Muscle of leg (tissue), 3 donors: ENCODE measurements at regions not wholly inside any gene's neighbourhood (a gene's known extent, or its start where the extent isn't known, plus 50 kb on each side); places are given as distances from the start of the nearest gene placed in this dataset.
"Not testable (repeated sequence)": the region's sequence is repeated elsewhere in the genome, so short reads cannot be mapped to it uniquely, and the experiment has no call there.

Experiments used
- DNase-seq: peaks from one replicate; pipeline ENCODE4 v3.0.0; 2013
- H3K27ac ChIP-seq: one replicate; pipeline ENCODE4 v1.5.1; 2013; ENCODE audit warnings: mild to moderate bottlenecking, low read length, control low read depth
- H3K27me3 ChIP-seq: one replicate; pipeline ENCODE4 v1.6.1; 2013; ENCODE audit warnings: low read length; ENCODE audit not compliant: control insufficient read depth, insufficient read depth
- H3K36me3 ChIP-seq: one replicate; pipeline ENCODE4 v1.6.1; 2013; ENCODE audit warnings: low read length; ENCODE audit not compliant: control insufficient read depth, insufficient read depth
- H3K4me1 ChIP-seq: one replicate; pipeline ENCODE4 v1.6.1; 2013; ENCODE audit warnings: low read length; ENCODE audit not compliant: control insufficient read depth, insufficient read depth
- H3K4me3 ChIP-seq: one replicate; pipeline ENCODE4 v1.5.1; 2013; ENCODE audit warnings: low read length, control low read depth
- H3K9me3 ChIP-seq: replicated peaks from 2 replicates; pipeline ENCODE4 v1.6.1; 2013; ENCODE audit warnings: low read depth, low read length; ENCODE audit not compliant: control insufficient read depth
- WGBS: methylation state at CpG from one replicate; pipeline ENCODE4 v1.1.5; 2013; ENCODE audit warnings: missing lambda C conversion rate; ENCODE audit not compliant: insufficient coverage; 5-methylcytosine and 5-hydroxymethylcytosine counted together

DNA sequence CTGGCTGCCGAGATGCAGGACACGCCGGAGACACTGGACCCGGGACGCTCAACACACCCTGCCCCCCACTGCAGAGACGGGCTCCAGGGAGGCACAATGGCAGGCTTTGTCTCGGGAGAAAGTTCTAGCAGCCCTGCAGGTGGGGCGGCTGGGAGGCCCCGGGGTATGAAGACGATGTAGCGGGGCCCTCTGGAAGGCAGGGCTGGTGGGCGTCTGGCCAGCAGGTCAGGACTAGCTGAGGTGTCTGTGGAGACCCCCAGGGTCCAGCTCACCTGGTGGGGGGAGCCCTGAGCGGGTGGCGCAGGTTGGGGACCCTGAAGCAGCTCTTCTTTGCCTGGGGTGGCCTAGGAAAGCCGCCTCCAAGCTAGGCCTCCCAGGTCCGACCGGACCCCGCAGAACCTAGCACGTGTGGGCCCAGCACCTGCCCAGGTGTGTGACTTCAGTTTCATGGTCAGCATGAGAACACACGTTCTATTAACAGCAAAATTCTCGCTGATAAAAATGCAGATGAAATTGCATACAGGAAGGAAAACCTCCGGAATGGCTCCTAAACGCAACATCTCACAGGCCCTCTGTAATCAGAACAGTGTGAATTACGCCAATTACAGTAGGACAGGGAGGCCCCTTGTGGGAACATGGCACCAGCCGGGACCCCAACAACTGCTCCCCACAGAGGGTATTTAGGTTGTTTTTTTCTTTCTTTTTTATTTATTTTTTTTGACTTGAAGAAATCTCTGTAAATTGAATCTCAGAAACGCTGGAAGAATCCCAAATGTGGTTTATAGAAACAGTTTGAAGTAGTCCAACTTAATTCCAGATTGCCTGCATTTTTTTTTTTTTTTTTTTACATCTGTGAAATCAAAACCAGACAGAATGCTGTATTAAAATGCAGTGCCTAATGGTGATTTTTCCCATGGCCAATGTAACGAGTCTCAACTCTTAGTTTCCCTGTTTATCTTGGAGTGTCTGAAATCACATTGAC, 195.6 kb upstream of the ZNF469 start:
- peak overlapping the region; percentile 13 for H3K27ac ChIP-seq
- 53% methylated on average over 7 of the region's 27 CpGs for WGBS
- H3K36me3 ChIP-seq, H3K4me1 ChIP-seq, H3K4me3 ChIP-seq, H3K27me3 ChIP-seq, H3K9me3 ChIP-seq: not testable (repeated sequence)
- DNase-seq = peak; percentile 76

DNA sequence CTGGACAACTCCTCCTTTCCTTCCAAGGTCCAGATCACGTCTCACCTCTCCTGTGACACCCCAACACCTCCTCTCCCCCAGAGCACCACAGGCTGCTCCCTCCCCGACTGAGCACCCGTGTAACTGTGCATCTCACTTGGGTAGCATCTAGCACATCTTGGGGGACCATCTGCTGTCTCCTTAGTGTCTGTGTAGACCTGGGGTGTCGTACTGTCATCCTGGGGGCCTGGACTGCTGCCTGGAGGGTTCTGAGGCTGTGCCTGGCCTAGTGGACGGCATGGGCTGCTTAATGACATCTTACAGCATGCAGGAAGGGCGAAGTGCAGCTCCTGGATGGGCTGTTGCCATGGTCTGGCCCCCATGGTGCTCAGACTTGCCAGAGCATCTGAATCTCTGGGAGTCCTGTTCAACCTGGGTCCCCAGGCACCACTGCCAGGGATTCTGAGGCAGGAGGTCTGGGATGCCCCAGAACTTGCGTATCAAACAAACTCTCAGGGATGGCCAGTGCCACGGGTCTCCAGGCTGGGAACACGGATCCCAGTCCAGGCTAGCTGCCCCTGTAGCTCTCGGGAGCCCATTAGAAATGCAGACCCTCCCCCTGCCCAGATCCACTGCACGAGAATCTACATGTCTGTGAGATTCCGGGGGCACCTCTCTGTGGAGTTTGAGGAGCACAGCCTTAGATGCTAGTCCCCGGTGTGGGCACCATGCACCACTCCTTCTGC, 194.4 kb upstream of the ZNF469 start:
- H3K9me3 ChIP-seq, H3K4me1 ChIP-seq, H3K4me3 ChIP-seq, H3K36me3 ChIP-seq, H3K27ac ChIP-seq, H3K27me3 ChIP-seq, DNase-seq: not testable (repeated sequence)
- WGBS = no CpG with 5 or more reads among the region's 13 CpGs

DNA sequence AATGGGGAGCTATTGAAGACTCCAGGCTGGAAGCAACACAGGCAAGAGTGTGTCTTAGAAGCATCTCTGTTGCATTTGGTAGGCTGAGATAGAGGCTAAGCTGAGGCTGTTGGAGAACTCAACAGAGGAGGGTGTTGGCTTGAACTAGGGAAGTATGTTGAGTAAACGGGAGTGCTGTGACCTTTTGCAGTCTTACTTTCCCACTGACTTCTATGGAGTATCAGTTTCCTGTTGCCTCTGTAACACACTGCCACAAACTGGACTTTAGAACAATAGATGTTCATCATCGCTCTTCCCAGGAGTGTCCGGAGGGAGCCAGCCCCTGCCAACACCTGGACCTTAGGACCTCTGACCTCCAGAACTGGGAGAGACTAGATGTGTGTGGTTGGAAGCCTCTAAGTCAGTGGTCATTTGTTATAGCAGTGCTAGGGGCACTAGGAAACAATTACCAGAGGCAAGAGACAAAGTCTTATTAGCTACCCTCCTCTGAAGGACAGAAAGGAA, 192.1 kb upstream of the ZNF469 start:
- no CpG with 5 or more reads among the region's 3 CpGs for WGBS
- H3K27ac ChIP-seq = not testable (repeated sequence)

DNA sequence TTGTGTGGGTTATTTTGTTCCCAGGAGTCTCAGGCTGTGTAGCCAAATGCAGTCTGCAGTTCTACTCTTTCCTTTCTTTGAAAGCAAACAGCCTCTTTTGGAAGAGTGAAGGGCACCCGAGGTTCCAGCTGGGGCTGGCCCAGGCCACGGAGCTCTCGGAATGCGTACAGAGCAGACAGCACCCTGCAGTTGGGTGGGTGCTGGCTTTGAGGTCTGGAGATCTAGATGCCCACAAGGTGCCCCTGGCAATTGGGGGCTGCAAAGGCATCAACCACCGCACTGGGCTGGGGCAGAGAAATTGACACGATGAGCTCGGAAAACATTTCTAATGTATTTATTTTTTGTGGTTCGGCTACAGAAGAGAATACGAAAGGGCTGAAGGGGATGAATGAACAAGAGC, 191.6 kb upstream of the ZNF469 start:
- H3K27ac ChIP-seq, H3K4me3 ChIP-seq, DNase-seq, H3K9me3 ChIP-seq, H3K27me3 ChIP-seq, H3K36me3 ChIP-seq: not testable (repeated sequence)
- H3K4me1 ChIP-seq = peaks cover 31% of the 10 kb centered on the region
- WGBS = 89% methylated on average over 4 of the region's 9 CpGs

More for the DNA sequence above, 192.1 kb upstream of the ZNF469 start:
- peaks cover 26% of the 10 kb centered on the region for H3K4me1 ChIP-seq
- H3K27me3 ChIP-seq, H3K4me3 ChIP-seq, DNase-seq, H3K9me3 ChIP-seq, H3K36me3 ChIP-seq: not testable (repeated sequence)

DNA sequence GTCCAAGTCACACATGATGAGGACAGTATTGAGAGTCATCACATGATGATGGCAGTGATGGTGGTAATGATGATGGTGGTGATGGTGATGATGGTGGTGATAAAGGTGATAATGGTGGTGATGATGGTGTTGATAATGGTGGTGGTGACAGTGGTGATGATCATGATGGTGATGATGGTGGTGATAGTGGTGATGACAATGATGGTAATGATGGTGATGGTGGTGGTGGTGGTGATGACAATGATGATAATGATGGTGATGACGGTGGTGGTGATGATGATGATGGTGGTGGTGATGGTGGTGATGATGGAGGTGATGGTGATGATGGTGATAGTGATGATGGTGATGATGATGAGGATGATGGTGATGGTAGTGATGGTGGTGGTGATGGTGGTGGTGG, 190.2 kb upstream of the ZNF469 start:
- no peaks in the 10 kb centered on the region for H3K36me3 ChIP-seq
- peaks cover 28% of the 10 kb centered on the region for H3K4me1 ChIP-seq
- DNase-seq = no peak
- peaks cover 3% of the 10 kb centered on the region for H3K27me3 ChIP-seq
- H3K9me3 ChIP-seq = peaks cover 2% of the 10 kb centered on the region
- H3K4me3 ChIP-seq = no peak overlapping the region
- 100% methylated on average over 1 of the region's 1 CpG for WGBS
- H3K27ac ChIP-seq = no peak overlapping the region

DNA sequence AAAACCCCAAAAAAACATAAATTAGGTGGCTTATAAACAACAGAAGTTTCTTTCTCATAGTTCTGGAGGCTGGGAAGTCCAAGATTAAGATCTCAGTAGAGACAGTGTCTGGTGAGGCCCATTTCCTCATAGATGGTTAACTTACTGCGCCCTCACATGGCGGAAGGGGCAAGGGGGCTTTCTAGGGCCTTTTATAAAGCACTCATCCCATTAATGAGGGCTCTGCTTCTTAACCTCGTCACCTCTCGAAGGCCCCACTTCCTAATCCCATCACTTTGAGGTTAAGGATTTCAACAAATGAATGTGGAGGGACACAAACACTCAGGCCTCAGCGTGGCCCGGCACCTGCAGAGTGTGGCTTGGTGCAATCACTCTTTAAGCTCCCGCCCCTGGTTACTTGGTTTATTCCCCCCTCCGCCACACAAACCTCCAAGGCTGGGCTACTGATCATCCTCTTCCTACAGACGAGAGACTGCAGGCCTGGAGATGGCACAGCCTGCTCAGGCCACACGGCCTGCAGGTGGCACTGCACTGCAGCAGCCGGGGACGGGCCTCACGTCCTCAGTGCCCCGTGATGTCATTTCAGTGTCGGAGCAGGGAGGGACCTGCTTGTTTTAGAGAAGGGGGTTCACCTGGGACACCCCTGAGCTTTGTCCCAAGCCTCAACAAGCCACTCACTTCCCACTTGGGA, 188.9 kb upstream of the ZNF469 start:
- not testable (repeated sequence) for H3K4me3 ChIP-seq, H3K9me3 ChIP-seq, H3K36me3 ChIP-seq, H3K27me3 ChIP-seq
- 88% methylated on average over 4 of the region's 15 CpGs for WGBS
- DNase-seq = peak; percentile 81
- peaks cover 28% of the 10 kb centered on the region for H3K4me1 ChIP-seq
- H3K27ac ChIP-seq = peak overlapping the region; percentile 82

DNA sequence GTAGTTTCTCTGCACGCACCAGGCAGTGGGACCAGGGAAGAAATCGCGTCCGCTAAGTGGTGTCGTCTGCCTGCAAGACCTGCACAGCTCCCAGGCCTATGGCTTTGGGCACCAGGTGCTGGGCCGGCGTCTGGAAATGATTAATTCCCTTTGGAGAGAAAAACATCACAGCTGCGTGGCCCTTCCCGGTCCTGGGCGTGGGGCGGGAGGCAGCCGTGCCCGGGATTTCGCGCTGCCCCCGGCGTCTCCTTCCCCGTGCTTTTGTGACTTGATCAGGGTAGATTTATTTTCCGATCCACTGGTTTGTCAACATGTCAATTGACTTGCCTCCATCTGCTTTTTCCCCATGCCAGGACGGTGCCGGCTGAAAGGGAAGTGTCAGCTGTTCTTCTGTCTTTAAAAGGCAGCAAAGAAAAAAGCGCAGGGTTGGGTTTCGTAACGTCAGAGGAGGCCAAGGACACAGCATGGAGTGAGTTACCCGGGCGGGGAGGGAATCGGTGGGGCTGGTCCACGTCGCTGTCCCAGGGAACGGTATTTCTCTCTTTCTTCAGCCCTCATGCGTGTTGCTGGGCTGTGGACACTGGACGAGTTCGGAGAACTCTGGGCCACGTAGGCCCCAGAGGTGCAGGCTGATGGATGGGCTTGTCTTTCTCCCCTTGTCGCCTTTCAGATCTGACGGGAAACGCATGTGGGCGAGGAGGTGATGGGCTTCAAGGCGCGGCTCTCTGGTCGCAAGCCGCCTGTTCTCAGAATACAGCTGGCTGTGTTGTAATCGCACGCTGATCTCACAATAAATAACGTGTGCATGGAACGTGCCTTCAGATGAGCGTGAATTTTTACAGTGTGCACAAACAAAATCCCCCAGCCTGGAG, 188.1 kb upstream of the ZNF469 start:
- H3K4me1 ChIP-seq = peaks cover 28% of the 10 kb centered on the region
- H3K27ac ChIP-seq = peak overlapping the region; percentile 82
- no peaks in the 10 kb centered on the region for H3K36me3 ChIP-seq
- H3K4me3 ChIP-seq = no peak overlapping the region
- H3K9me3 ChIP-seq = no peaks in the 10 kb centered on the region
- H3K27me3 ChIP-seq = peaks cover 3% of the 10 kb centered on the region
- WGBS = 37% methylated on average over 37 of the region's 47 CpGs
- DNase-seq = peak; percentile 89

DNA sequence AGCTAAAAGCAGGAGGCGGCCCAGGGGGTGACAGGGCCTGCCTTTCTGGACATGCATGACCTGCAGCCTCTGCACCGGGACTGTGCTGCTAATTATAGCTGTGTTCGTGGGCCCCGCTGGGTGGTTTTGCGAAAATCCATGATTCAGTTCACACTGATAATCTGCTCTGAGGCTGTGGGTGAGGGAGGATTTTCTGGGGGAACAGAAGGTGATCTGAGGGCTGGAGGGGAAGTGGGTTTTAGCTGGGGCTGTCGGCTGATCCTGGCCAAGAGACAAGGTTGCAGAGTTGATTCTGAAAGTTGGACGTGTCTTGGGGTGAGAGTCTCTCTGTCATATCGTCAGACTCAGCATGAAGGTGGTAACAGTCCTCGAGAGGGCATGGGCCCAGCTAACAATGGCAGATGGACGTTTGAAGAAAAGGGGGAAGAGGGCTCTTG, 187.5 kb upstream of the ZNF469 start:
- peak overlapping the region; percentile 82 for H3K27ac ChIP-seq
- H3K9me3 ChIP-seq = no peaks in the 10 kb centered on the region
- DNase-seq = no peak
- 59% methylated on average over 10 of the region's 10 CpGs for WGBS
- no peaks in the 10 kb centered on the region for H3K36me3 ChIP-seq
- peaks cover 32% of the 10 kb centered on the region for H3K4me1 ChIP-seq
- H3K4me3 ChIP-seq = no peak overlapping the region
- H3K27me3 ChIP-seq = peaks cover 3% of the 10 kb centered on the region

DNA sequence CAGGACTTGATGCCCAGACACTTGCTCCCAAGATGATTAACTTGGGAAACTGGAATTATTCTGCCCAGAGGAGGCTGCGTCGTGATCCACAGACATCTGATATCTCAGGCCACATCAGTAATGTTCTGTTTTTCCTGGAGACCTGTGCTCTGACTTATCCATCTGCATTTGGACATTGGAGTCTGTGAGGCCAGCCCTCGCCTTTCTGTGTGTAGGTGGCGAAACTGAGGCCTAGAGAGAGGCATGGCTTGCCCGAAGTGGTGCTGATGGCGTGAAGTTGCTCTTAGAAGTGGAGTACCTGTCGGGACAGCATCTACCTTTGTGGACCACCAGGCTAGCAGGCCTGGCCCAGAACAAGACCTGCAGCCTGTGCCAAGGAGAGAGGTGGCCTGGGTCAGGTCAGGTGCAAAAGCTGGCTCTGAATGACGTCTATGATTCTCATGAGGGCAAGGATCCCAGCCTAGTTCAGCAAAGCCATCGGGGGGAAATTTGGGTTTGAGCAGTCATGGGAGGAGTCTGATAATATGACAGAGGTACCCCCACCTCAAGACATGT, 186.8 kb upstream of the ZNF469 start:
- H3K27me3 ChIP-seq = peaks cover 3% of the 10 kb centered on the region

More for the DNA sequence above, 186.8 kb upstream of the ZNF469 start:
- H3K4me1 ChIP-seq = peaks cover 39% of the 10 kb centered on the region
- H3K27ac ChIP-seq = no peak overlapping the region
- WGBS = 91% methylated on average over 8 of the region's 9 CpGs
- H3K4me3 ChIP-seq = no peak overlapping the region
- DNase-seq = no peak
- H3K36me3 ChIP-seq = no peaks in the 10 kb centered on the region
- H3K9me3 ChIP-seq = no peaks in the 10 kb centered on the region
